C4-2B (cell line): ENCODE measurements at regions not wholly inside any gene's neighbourhood (a gene's known extent, or its start where the extent isn't known, plus 50 kb on each side); places are given as distances from the start of the nearest gene placed in this dataset.

Experiments used
- CTCF ChIP-seq: fragments of 450-650 bp; conservative IDR thresholded peaks from 2 replicates; pipeline ENCODE4 v1.5.1; 2017; ENCODE audit warnings: mild to moderate bottlenecking
- ZFX ChIP-seq: fragments of 450-650 bp; IDR thresholded peaks from 2 replicates; pipeline ENCODE4 v1.6.1; 2017

DNA sequence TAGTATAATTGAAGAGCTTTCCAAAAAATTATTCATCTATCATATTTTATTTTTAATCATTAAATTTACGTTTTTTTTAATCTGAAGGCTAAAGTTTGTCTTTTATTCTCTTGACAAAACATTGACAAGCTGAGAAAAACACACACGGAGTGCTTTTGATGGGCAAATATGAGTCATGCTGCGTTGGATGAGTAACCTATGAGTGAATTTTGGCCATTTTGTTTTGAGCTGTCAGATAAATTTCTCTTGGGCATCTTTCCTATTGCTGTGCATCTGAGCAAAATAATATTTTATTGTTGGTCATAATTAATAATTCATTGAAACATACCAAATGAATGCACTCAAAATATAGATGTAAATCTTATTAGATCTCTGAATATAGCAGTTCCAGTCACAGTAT lies 1144.1 kb upstream of the ADGRL2 start:
- TF ChIP-seq CTCF (no peak), ZFX (no peak)
